ENCODE measurements at regions not wholly inside any gene's neighbourhood (a gene's known extent, or its start where the extent isn't known, plus 50 kb on each side); places are given as distances from the start of the nearest gene placed in this dataset.
A peak's percentile ranks its signal among the peaks of the same experiment; 100 is the strongest.

GRCh38 chr20:56875803-56876202, 246.7 kb downstream of the TFAP2C start:
- Mint-ChIP-seq H3K9me3 (no peaks in the 10 kb centered on the region), H3K4me1 (ENCODE audit: low read depth in 2 of 2) (no peaks in the 10 kb centered on the region), H3K36me3 (no peaks in the 10 kb centered on the region), H3K4me3 (no peak overlapping the region), H3K27me3 (peaks cover 7 to 11% of the 10 kb centered on the region in 2 donors), H3K27ac (no peak overlapping the region)
- no peak for ATAC-seq
- DNase-seq (ENCODE audit: low spot score): no peak

GRCh38 chr20:56885521-56885920, 256.4 kb downstream of the TFAP2C start:
- DNase-seq (ENCODE audit: low spot score) (no peak), ATAC-seq (no peak)
- no peaks in the 10 kb centered on the region for H3K36me3 Mint-ChIP-seq
- no peak overlapping the region for H3K27ac Mint-ChIP-seq
- peaks cover 0 to 3% of the 10 kb centered on the region in 2 donors for H3K27me3 Mint-ChIP-seq
- H3K9me3 Mint-ChIP-seq: no peaks in the 10 kb centered on the region
- H3K4me1 Mint-ChIP-seq (ENCODE audit: low read depth in 2 of 2): no peaks in the 10 kb centered on the region
- no peak overlapping the region for H3K4me3 Mint-ChIP-seq

GRCh38 chr20:56890011-56890410, 260.9 kb downstream of the TFAP2C start:
- H3K36me3 Mint-ChIP-seq: no peaks in the 10 kb centered on the region
- peaks cover 0 to 3% of the 10 kb centered on the region in 2 donors for H3K4me1 Mint-ChIP-seq (ENCODE audit: low read depth in 2 of 2)

DNA sequence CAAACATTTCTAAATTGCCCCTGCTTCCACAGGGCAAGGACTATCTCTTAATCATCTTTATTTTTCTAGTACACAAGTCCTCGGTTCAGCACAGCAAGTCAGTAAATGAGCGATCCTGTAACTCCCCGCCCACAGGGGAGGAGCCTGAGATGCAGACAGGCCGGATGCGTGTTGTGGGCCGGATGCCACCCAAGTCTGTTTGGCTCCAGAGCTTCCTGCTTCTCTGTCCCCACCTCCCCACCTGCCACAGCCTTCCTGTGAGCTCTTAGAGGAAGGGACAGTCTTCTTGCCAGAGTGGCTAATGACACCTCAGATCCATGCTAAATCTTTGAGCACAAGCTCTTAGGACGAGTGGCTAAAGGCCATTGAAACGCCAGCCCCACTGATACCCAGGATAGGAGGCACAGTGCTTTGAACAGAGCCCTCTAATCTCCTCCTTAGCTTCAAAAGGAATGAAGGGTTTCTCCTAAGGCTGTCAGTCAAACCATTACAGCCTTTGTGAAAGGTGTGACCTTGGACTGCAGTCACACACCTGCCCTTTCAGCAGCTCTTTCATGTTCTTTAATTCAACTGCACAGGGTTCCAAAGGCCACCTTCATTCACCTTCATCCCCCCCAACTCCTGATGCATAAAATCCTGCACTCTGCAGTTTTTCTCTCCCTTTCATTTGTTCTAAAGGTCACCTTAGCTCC, 264.3 kb downstream of the TFAP2C start:
- Mint-ChIP-seq H3K27ac (no peak overlapping the region), H3K36me3 (no peaks in the 10 kb centered on the region), H3K27me3 (peaks cover 2 to 9% of the 10 kb centered on the region in 2 donors), H3K9me3 (no peaks in the 10 kb centered on the region), H3K4me3 (no peak overlapping the region), H3K4me1 (ENCODE audit: low read depth in 2 of 2) (peaks cover 0 to 3% of the 10 kb centered on the region in 2 donors)
- peak in 1 of 2 donors; percentile 74 for ATAC-seq
- no peak for DNase-seq (ENCODE audit: low spot score)

More at GRCh38 chr20:56890011-56890410, 260.9 kb downstream of the TFAP2C start:
- DNase-seq (ENCODE audit: low spot score) (no peak), ATAC-seq (no peak)
- Mint-ChIP-seq H3K27me3 (peaks cover 0 to 3% of the 10 kb centered on the region in 2 donors), H3K27ac (no peak overlapping the region), H3K4me3 (no peak overlapping the region), H3K9me3 (no peaks in the 10 kb centered on the region)

DNA sequence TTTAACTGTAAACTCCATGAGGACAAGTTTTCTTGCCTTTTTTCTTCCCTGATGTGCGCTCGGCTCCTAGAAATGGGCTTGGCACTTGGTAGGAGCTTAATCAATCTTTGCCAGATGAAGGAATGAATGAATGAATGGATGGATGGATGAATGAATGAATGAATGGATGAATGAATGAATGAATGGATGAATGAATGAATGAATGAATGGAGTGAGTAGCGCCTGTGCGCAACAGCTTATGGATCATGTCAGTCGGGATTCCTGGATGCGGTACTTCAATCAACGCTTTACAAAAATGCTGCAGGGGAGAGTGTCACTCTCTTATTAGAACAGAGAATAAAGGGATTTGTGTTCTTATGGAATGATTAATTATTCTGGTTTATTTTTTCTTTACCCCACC, 267.3 kb downstream of the TFAP2C start:
- H3K27me3 Mint-ChIP-seq: peaks cover 7 to 33% of the 10 kb centered on the region in 2 donors
- H3K27ac Mint-ChIP-seq: no peak overlapping the region
- H3K4me3 Mint-ChIP-seq: no peak overlapping the region
- DNase-seq (ENCODE audit: low spot score): no peak
- H3K4me1 Mint-ChIP-seq (ENCODE audit: low read depth in 2 of 2): peaks cover 0 to 3% of the 10 kb centered on the region in 2 donors
- ATAC-seq: no peak
- H3K36me3 Mint-ChIP-seq: no peaks in the 10 kb centered on the region
- no peaks in the 10 kb centered on the region for H3K9me3 Mint-ChIP-seq

DNA sequence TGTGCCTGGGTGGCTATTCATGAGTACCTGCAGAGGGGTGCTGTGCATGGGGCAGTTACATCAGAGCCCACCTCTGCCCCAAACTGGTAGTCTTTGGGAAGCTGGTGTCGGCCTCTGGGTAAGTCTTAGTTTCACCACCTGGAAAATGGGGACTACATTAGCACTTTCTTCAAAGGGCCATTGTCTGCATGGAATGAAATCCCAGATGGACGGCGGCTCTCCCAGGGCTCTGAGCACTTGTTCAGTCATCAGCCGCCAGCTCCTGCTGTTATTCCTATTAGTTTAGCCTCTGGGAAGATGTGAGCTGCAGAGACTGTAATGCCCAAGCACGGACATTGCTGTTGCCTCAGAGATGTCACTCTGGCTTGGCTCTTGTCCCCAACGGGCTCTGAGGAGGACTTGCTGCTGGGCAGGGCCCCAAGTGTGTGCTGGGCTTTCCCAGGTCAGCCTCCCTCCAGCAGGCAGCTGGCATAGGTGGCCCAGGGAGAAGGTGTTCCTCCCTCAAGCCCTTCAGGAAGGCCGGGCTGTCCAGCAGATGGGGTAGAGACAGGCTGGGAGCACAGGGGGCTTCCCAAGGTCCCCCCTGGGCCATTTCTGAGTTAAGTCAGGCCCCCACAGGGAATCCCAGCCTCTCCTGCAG, 268.3 kb downstream of the TFAP2C start:
- H3K27me3 Mint-ChIP-seq: peaks cover 7 to 33% of the 10 kb centered on the region in 2 donors
- no peak overlapping the region for H3K27ac Mint-ChIP-seq
- H3K36me3 Mint-ChIP-seq: no peaks in the 10 kb centered on the region
- H3K4me1 Mint-ChIP-seq (ENCODE audit: low read depth in 2 of 2): peaks cover 0 to 3% of the 10 kb centered on the region in 2 donors
- no peaks in the 10 kb centered on the region for H3K9me3 Mint-ChIP-seq
- ATAC-seq (peak in 1 of 2 donors; percentile 21), DNase-seq (ENCODE audit: low spot score) (no peak)
- H3K4me3 Mint-ChIP-seq: no peak overlapping the region

- Mint-ChIP-seq H3K4me1 (ENCODE audit: low read depth in 2 of 2) (peaks cover 0 to 3% of the 10 kb centered on the region in 2 donors), H3K27ac (no peak overlapping the region), H3K27me3 (peaks cover 7 to 33% of the 10 kb centered on the region in 2 donors), H3K36me3 (no peaks in the 10 kb centered on the region), H3K4me3 (no peak overlapping the region), H3K9me3 (no peaks in the 10 kb centered on the region)
- DNase-seq (ENCODE audit: low spot score): no peak
- no peak for ATAC-seq
These were observed 268.8 kb downstream of the TFAP2C start for GRCh38 chr20:56897958-56898349.

DNA sequence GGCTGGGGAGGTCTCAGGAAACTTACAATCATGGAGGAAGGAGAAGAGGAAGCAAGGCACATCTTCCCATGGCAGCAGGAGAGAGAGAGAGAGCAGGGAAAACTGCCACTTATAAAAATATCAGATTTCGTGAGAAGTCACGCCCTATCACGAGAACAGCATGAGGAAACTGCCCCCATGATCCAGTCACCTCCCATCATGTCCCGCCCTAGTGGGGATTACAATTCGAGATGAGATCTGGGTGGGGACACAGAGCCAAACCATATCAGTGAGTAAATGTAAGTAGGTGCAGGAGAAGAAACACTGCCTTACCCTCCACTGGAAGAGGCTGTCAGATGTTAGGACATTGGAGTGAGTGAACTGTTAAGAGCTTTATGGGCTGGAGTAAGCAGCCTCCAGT, 270.4 kb downstream of the TFAP2C start:
- H3K4me1 Mint-ChIP-seq (ENCODE audit: low read depth in 2 of 2): no peaks in the 10 kb centered on the region
- H3K27me3 Mint-ChIP-seq: peaks cover 7 to 33% of the 10 kb centered on the region in 2 donors
- DNase-seq (ENCODE audit: low spot score) (no peak), ATAC-seq (no peak)
- no peak overlapping the region for H3K27ac Mint-ChIP-seq
- no peaks in the 10 kb centered on the region for H3K9me3 Mint-ChIP-seq
- no peak overlapping the region for H3K4me3 Mint-ChIP-seq
- H3K36me3 Mint-ChIP-seq: no peaks in the 10 kb centered on the region

GRCh38 chr20:56900252-56900651, 271.1 kb downstream of the TFAP2C start:
- Mint-ChIP-seq H3K36me3 (no peaks in the 10 kb centered on the region), H3K27me3 (peaks cover 5 to 33% of the 10 kb centered on the region in 2 donors), H3K27ac (no peak overlapping the region), H3K4me1 (ENCODE audit: low read depth in 2 of 2) (no peaks in the 10 kb centered on the region), H3K9me3 (no peaks in the 10 kb centered on the region), H3K4me3 (no peak overlapping the region)
- ATAC-seq (no peak), DNase-seq (ENCODE audit: low spot score) (no peak)

DNA sequence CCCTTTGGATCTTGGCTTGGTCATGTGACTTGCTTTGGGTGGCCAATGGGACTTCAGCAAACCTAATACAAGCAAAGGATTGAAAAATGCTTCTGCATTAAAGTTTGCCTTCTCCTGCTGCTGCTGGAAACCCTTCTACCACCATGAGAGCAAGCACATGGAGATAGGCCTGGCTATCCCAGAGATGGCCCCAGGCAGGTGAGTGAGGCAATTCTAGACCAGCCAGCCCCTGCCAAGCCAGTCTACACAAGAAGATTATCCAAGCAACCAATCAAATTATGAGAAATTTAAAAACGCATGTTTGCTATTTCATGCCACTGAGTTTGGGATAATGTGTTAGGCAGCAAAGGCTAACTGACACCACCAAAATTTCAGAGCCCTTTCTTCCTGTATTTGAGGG, 274.3 kb downstream of the TFAP2C start:
- H3K27me3 Mint-ChIP-seq: peaks cover 5 to 24% of the 10 kb centered on the region in 2 donors
- DNase-seq (ENCODE audit: low spot score): no peak
- no peaks in the 10 kb centered on the region for H3K4me1 Mint-ChIP-seq (ENCODE audit: low read depth in 2 of 2)
- no peaks in the 10 kb centered on the region for H3K36me3 Mint-ChIP-seq
- H3K27ac Mint-ChIP-seq: no peak overlapping the region
- H3K4me3 Mint-ChIP-seq: no peak overlapping the region
- no peaks in the 10 kb centered on the region for H3K9me3 Mint-ChIP-seq
- ATAC-seq: no peak

GRCh38 chr20:56903858-56904257, 274.8 kb downstream of the TFAP2C start:
- Mint-ChIP-seq H3K27ac (no peak overlapping the region), H3K4me1 (ENCODE audit: low read depth in 2 of 2) (no peaks in the 10 kb centered on the region), H3K27me3 (peaks cover 5 to 21% of the 10 kb centered on the region in 2 donors), H3K36me3 (no peaks in the 10 kb centered on the region), H3K9me3 (no peaks in the 10 kb centered on the region), H3K4me3 (no peak overlapping the region)
- DNase-seq (ENCODE audit: low spot score) (no peak), ATAC-seq (no peak)

DNA sequence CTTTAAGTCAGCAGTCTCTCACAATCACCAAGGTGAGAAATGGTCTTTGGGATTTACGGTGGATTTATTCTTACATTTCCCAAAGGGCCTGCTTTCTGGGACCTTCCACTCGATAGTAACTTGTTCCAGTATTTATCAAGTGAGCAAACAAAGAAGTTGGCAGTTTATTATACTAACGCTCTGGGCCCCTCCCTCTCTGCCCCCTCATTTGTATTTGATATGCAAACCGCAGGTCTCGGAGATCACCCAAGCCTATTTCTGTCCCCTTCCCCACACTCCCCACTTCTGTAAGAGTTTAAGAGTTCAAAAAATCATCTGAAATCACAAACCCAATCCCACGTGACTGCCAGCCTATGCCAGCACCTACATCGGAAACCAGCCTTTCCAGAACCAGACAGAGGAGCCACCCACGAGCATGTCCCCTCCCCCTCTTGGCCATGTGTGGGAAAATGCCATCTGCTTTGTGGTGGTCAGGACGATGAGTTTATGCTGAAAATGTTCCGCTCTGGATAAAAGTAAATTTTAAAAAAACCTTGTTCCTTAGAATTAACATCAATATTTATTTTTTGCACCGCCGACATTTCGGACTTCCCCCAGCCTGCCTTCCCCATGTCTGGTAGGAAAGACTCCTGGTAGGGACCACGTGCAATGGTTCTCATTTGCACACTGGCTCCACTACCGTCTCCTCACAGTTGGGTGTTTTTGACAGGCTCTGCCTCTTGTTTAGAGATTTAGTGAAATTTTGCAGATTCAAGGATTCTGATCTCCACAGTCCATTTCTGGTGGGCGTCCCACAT, 281.0 kb downstream of the TFAP2C start:
- no peaks in the 10 kb centered on the region for H3K9me3 Mint-ChIP-seq
- no peaks in the 10 kb centered on the region for H3K36me3 Mint-ChIP-seq
- ATAC-seq (no peak), DNase-seq (ENCODE audit: low spot score) (no peak)
- no peaks in the 10 kb centered on the region for H3K4me1 Mint-ChIP-seq (ENCODE audit: low read depth in 2 of 2)
- no peak overlapping the region for H3K27ac Mint-ChIP-seq
- H3K27me3 Mint-ChIP-seq: peaks cover 2 to 7% of the 10 kb centered on the region in 2 donors
- H3K4me3 Mint-ChIP-seq: no peak overlapping the region

GRCh38 chr20:56911946-56912345, 282.8 kb downstream of the TFAP2C start:
- no peaks in the 10 kb centered on the region for H3K9me3 Mint-ChIP-seq
- no peaks in the 10 kb centered on the region for H3K36me3 Mint-ChIP-seq
- no peak for DNase-seq (ENCODE audit: low spot score)
- no peak for ATAC-seq
- H3K27ac Mint-ChIP-seq: no peak overlapping the region
- no peaks in the 10 kb centered on the region for H3K4me1 Mint-ChIP-seq (ENCODE audit: low read depth in 2 of 2)
- H3K27me3 Mint-ChIP-seq: peaks cover 4 to 7% of the 10 kb centered on the region in 2 donors
- H3K4me3 Mint-ChIP-seq: no peak overlapping the region

DNA sequence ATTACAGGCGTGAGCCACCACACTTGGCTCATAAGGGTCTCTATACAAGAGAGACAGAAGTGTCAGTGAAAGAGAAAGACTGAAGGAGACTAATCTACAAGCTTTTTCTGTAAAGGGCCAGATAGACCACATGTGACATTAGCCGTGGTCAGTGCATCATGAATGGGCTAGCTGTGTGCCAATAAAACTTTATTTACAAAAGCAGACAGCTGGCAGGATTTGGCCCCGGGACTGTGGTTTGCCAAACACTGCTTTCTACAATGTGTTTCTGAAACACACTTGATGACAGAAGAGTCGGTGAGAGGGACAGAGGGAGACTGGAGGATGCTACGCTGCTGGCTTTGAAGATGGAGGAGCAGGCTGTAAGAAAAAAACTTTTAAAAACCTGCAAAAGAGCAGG, 285.4 kb downstream of the TFAP2C start:
- Mint-ChIP-seq H3K9me3 (no peaks in the 10 kb centered on the region), H3K4me1 (ENCODE audit: low read depth in 2 of 2) (no peaks in the 10 kb centered on the region), H3K27ac (no peak overlapping the region), H3K36me3 (no peaks in the 10 kb centered on the region), H3K4me3 (no peak overlapping the region), H3K27me3 (peaks cover 12 to 25% of the 10 kb centered on the region in 2 donors)
- ATAC-seq (no peak), DNase-seq (ENCODE audit: low spot score) (no peak)
